ENCODE measurements at regions not wholly inside any gene's neighbourhood (a gene's known extent, or its start where the extent isn't known, plus 50 kb on each side); places are given as distances from the start of the nearest gene placed in this dataset.
"Not testable (repeated sequence)": the region's sequence is repeated elsewhere in the genome, so short reads cannot be mapped to it uniquely, and the experiment has no call there.

DNA sequence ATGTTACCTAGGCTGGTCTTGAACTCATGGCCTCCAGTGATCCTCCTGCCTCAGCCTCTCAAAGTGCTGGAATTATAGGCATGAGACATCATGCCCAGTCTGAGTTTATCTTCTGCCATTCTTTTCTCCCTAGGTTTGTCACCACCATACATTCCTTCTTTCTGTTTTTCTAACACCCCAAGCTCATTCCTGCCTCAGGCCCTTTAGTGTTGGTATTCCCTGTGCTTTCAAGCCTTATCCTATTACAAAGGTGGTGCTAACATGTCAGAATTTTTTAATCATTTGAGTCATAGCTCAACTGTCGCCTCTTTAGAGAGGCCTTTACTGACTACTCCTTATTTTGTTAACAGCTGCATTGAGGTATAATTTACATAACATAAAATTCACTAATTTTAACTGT lies 221.1 kb upstream of the PRSS16 start:
- no peaks in the 10 kb centered on the region for H3K36me3 Mint-ChIP-seq
- no peak overlapping the region for H3K27ac Mint-ChIP-seq
- H3K4me3 ChIP-seq (ENCODE audit: low read depth, low read length) = no peak overlapping the region
- H3K4me3 Mint-ChIP-seq = no peak overlapping the region
- H3K9me3 ChIP-seq (ENCODE audit: control insufficient read depth in 2 of 2, low read length in 2 of 2) = no peaks in the 10 kb centered on the region
- peaks cover 0 to 3% (median 0%) of the 10 kb centered on the region in 7 donors for H3K9me3 Mint-ChIP-seq
- no peaks in the 10 kb centered on the region for H3K36me3 ChIP-seq (ENCODE audit: control insufficient read depth, insufficient read depth, low read length)
- H3K27ac ChIP-seq (ENCODE audit: insufficient read depth, low read length, poor library complexity, severe bottlenecking) = no peak overlapping the region
- peaks cover 5% of the 10 kb centered on the region for H3K27me3 ChIP-seq (ENCODE audit: control insufficient read depth, insufficient read depth, low read length)
- ATAC-seq (ENCODE audit: low read depth in 2 of 2) = no peak
- H3K4me1 Mint-ChIP-seq = no peaks in the 10 kb centered on the region
- no peak for DNase-seq
- H3K4me1 ChIP-seq (ENCODE audit: control insufficient read depth, insufficient read depth, low read length, poor library complexity, severe bottlenecking) = no peaks in the 10 kb centered on the region
- peaks cover 42% of the 10 kb centered on the region for H3K27me3 Mint-ChIP-seq

DNA sequence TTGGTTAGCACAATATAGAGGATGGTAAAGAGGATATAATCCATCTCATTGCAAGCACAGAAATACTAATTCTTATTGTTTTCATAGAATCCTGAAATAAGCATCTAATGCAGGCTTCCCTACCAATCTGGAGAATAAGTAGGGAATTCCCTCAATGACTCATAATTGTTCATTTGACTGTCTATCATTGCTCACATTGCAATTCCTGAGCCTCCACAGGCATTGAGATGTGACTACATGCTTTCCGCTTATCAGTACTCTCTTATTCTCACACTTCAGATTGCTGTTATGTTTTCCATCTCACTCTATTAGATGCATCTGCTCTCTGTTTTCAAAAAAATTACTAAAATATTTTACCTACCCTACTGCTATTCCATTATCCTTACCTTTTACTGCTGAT lies 216.2 kb upstream of the PRSS16 start:
- no peak for DNase-seq
- H3K27ac ChIP-seq (ENCODE audit: insufficient read depth, low read length, poor library complexity, severe bottlenecking) = no peak overlapping the region
- no peak overlapping the region for H3K4me3 Mint-ChIP-seq
- ATAC-seq (ENCODE audit: low read depth in 2 of 2) = no peak
- H3K9me3 ChIP-seq (ENCODE audit: control insufficient read depth in 2 of 2, low read length in 2 of 2) = no peaks in the 10 kb centered on the region
- H3K4me1 Mint-ChIP-seq = no peaks in the 10 kb centered on the region
- H3K27ac Mint-ChIP-seq = peak overlapping the region in 1 of 3 donors; percentile 35
- H3K36me3 ChIP-seq (ENCODE audit: control insufficient read depth, insufficient read depth, low read length) = no peaks in the 10 kb centered on the region
- H3K27me3 Mint-ChIP-seq = peaks cover 39% of the 10 kb centered on the region
- peaks cover 11% of the 10 kb centered on the region for H3K27me3 ChIP-seq (ENCODE audit: control insufficient read depth, insufficient read depth, low read length)
- H3K4me3 ChIP-seq (ENCODE audit: low read depth, low read length) = no peak overlapping the region
- H3K9me3 Mint-ChIP-seq = peaks cover 0 to 4% (median 0%) of the 10 kb centered on the region in 7 donors
- H3K4me1 ChIP-seq (ENCODE audit: control insufficient read depth, insufficient read depth, low read length, poor library complexity, severe bottlenecking) = no peaks in the 10 kb centered on the region
- H3K36me3 Mint-ChIP-seq = no peaks in the 10 kb centered on the region

DNA sequence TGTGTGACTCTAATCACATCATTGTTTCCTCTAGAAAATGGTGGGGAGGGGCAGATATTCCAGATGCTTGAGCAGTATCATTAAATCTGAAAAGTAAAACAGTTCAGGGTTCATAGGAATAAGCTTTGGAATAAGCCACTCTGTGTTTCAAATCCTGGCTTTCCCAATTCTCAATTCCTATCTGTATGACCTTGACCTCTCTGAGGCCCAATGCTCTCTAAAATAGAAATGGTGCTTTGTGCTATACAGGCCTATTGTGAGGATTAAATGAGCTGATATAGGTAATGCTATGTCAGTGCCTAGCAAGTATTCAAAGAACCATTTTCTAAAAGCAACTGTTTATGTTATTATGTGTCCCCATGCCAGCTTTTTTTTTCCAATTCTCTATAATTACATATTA lies 209.0 kb upstream of the PRSS16 start:
- H3K36me3 Mint-ChIP-seq = no peaks in the 10 kb centered on the region
- Histone ChIP-seq H3K27ac (ENCODE audit: insufficient read depth, low read length, poor library complexity, severe bottlenecking) (no peak overlapping the region), H3K4me1 (ENCODE audit: control insufficient read depth, insufficient read depth, low read length, poor library complexity, severe bottlenecking) (no peaks in the 10 kb centered on the region), H3K4me3 (ENCODE audit: low read depth, low read length) (no peak overlapping the region), H3K27me3 (ENCODE audit: control insufficient read depth, insufficient read depth, low read length) (peaks cover 33% of the 10 kb centered on the region), H3K36me3 (ENCODE audit: control insufficient read depth, insufficient read depth, low read length) (no peaks in the 10 kb centered on the region), H3K9me3 (ENCODE audit: control insufficient read depth in 2 of 2, low read length in 2 of 2) (no peaks in the 10 kb centered on the region)
- H3K27ac Mint-ChIP-seq = no peak overlapping the region
- DNase-seq = no peak
- no peak overlapping the region for H3K4me3 Mint-ChIP-seq
- H3K27me3 Mint-ChIP-seq = peaks cover 37% of the 10 kb centered on the region
- H3K4me1 Mint-ChIP-seq = no peaks in the 10 kb centered on the region
- H3K9me3 Mint-ChIP-seq = peaks cover 0 to 6% (median 0%) of the 10 kb centered on the region in 7 donors
- no peak for ATAC-seq (ENCODE audit: low read depth in 2 of 2)

DNA sequence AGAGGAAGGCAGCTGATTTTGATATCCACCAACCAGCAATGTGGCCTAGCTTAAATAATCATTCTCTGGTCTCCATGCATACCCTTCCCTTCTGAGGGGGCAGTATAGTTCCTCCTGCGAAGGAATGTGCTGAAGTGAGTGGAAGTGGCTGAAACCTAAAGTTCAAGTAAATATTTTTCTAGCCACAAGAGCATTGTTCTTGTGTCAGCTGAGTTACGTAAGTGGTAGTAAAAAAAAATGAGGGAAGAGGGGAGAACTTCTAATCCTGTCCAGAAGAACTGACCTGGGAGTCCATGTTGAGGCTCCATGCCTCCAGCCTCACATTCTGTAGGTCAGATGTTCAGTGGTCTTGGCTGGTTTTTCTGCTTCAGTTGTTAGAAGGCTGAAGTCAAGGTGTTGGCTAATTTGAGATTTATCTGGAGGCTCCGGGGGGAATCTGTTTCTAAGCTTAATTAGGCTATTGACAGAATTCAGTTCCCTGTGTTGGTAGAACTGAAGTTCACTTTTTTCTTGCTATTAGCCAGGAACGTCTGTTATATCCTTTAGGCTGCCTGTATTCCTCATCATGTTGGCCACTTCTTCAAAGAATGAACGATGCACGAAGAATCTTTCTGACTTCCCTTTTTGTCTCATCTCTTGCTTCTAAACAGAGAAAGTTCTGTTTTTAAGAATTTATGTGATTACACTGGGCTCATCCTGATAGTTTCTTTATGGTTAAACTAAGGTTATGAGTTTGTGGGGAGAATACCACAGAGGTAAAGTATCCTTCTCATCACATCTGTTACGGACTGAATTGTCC lies 207.1 kb upstream of the PRSS16 start:
- Mint-ChIP-seq H3K27me3 (peaks cover 29% of the 10 kb centered on the region), H3K27ac (no peak overlapping the region), H3K9me3 (peaks cover 0 to 2% (median 0%) of the 10 kb centered on the region in 7 donors), H3K36me3 (no peaks in the 10 kb centered on the region), H3K4me3 (no peak overlapping the region), H3K4me1 (no peaks in the 10 kb centered on the region)
- Histone ChIP-seq H3K4me3 (ENCODE audit: low read depth, low read length) (no peak overlapping the region), H3K36me3 (ENCODE audit: control insufficient read depth, insufficient read depth, low read length) (no peaks in the 10 kb centered on the region), H3K9me3 (ENCODE audit: control insufficient read depth in 2 of 2, low read length in 2 of 2) (no peaks in the 10 kb centered on the region), H3K27ac (ENCODE audit: insufficient read depth, low read length, poor library complexity, severe bottlenecking) (no peak overlapping the region), H3K4me1 (ENCODE audit: control insufficient read depth, insufficient read depth, low read length, poor library complexity, severe bottlenecking) (no peaks in the 10 kb centered on the region), H3K27me3 (ENCODE audit: control insufficient read depth, insufficient read depth, low read length) (peaks cover 26% of the 10 kb centered on the region)
- DNase-seq = no peak
- no peak for ATAC-seq (ENCODE audit: low read depth in 2 of 2)

DNA sequence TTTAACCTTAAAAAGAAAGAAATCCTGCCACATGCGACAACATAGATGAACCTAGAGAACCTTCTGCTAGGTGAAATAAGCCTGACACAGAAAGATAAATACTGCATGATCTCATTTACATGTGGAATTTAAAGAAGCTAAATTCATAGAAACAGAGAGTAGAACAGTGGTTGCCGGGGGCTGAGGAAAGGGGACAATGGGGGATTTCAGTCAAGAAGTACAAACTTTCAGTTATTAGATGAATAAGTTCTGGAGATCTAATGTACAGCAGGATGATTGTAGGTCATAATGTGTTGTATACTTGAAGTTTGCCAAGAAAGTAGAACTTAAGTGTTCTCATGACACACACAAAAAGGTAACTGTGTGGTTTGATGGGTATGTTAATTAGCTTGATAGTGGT lies 204.3 kb upstream of the PRSS16 start:
- Mint-ChIP-seq H3K4me3 (no peak overlapping the region), H3K36me3 (no peaks in the 10 kb centered on the region), H3K27me3 (peaks cover 19% of the 10 kb centered on the region), H3K9me3 (peaks cover 0 to 2% (median 0%) of the 10 kb centered on the region in 7 donors), H3K27ac (no peak overlapping the region), H3K4me1 (no peaks in the 10 kb centered on the region)
- Histone ChIP-seq H3K27me3 (ENCODE audit: control insufficient read depth, insufficient read depth, low read length) (peaks cover 20% of the 10 kb centered on the region), H3K4me1 (ENCODE audit: control insufficient read depth, insufficient read depth, low read length, poor library complexity, severe bottlenecking) (no peaks in the 10 kb centered on the region), H3K36me3 (ENCODE audit: control insufficient read depth, insufficient read depth, low read length) (no peaks in the 10 kb centered on the region), H3K9me3 (ENCODE audit: control insufficient read depth in 2 of 2, low read length in 2 of 2) (no peaks in the 10 kb centered on the region), H3K27ac (ENCODE audit: insufficient read depth, low read length, poor library complexity, severe bottlenecking) (no peak overlapping the region), H3K4me3 (ENCODE audit: low read depth, low read length) (no peak overlapping the region)
- no peak for DNase-seq
- ATAC-seq (ENCODE audit: low read depth in 2 of 2) = no peak

DNA sequence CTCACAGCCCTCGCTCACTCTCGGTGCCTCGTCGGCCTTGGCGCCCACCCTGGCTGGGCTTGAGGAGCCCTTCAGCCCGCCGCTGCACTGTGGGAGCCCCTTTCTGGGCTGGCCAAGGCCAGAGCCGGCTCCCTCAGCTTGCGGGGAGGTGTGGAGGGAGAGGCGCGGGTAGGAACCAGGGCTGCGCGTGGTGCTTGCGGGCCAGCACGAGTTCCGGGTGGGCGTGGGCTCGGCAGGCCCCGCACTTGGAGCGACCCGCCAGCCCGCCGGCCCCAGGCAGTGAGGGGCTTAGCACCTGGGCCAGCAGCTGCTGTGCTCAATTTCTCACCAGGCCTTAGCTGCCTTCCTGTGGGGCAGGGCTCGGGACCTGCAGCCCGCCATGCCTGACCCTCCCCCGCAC lies 202.4 kb upstream of the PRSS16 start:
- H3K27ac Mint-ChIP-seq; H3K27ac ChIP-seq (ENCODE audit: insufficient read depth, low read length, poor library complexity, severe bottlenecking); ATAC-seq (ENCODE audit: low read depth in 2 of 2); H3K4me1 Mint-ChIP-seq; H3K4me1 ChIP-seq (ENCODE audit: control insufficient read depth, insufficient read depth, low read length, poor library complexity, severe bottlenecking); H3K9me3 Mint-ChIP-seq; H3K36me3 ChIP-seq (ENCODE audit: control insufficient read depth, insufficient read depth, low read length); H3K4me3 ChIP-seq (ENCODE audit: low read depth, low read length); H3K36me3 Mint-ChIP-seq; H3K4me3 Mint-ChIP-seq; DNase-seq; H3K9me3 ChIP-seq (ENCODE audit: control insufficient read depth in 2 of 2, low read length in 2 of 2): not testable (repeated sequence)
- H3K27me3 Mint-ChIP-seq = peaks cover 17% of the 10 kb centered on the region
- peaks cover 20% of the 10 kb centered on the region for H3K27me3 ChIP-seq (ENCODE audit: control insufficient read depth, insufficient read depth, low read length)

DNA sequence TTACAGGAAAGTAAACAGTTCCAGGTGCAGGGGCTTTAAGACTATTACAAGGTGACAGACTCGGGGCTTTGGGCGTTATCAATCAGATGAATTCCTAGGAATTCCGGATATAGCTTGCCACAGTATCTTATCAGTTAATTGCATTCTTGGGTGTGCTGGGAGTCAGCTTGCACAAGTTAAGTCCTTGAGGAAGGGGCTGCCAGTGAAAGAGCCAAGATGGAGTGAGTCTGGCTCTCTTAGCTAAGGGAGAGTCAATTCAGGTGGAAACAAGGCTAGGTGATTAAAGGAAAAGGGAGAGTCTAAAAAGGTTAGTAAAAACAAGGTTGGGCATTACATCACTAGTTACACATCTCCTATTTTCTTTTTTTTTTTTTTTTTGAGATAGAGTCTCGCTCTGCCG lies 199.8 kb upstream of the PRSS16 start:
- not testable (repeated sequence) for H3K4me1 Mint-ChIP-seq, H3K4me3 Mint-ChIP-seq

More for the DNA sequence above, 199.8 kb upstream of the PRSS16 start:
- not testable (repeated sequence) for H3K4me1 ChIP-seq (ENCODE audit: control insufficient read depth, insufficient read depth, low read length, poor library complexity, severe bottlenecking); H3K9me3 ChIP-seq (ENCODE audit: control insufficient read depth in 2 of 2, low read length in 2 of 2); H3K27ac Mint-ChIP-seq; H3K36me3 ChIP-seq (ENCODE audit: control insufficient read depth, insufficient read depth, low read length); DNase-seq; ATAC-seq (ENCODE audit: low read depth in 2 of 2); H3K9me3 Mint-ChIP-seq; H3K4me3 ChIP-seq (ENCODE audit: low read depth, low read length); H3K27me3 ChIP-seq (ENCODE audit: control insufficient read depth, insufficient read depth, low read length); H3K36me3 Mint-ChIP-seq; H3K27ac ChIP-seq (ENCODE audit: insufficient read depth, low read length, poor library complexity, severe bottlenecking)
- H3K27me3 Mint-ChIP-seq = peaks cover 16% of the 10 kb centered on the region

Data from CD4-positive, CD25-positive, alpha-beta regulatory T cell (primary cell).